IPS DF 4.7 (cell line): ENCODE measurements at regions not wholly inside any gene's neighbourhood (a gene's known extent, or its start where the extent isn't known, plus 50 kb on each side); places are given as distances from the start of the nearest gene placed in this dataset.

Experiments used
- DNase-seq: peaks from one replicate; pipeline ENCODE4 v3.0.0-alpha.2; 2013; ENCODE audit warnings: low spot score; ENCODE audit errors: extremely low read depth

DNA sequence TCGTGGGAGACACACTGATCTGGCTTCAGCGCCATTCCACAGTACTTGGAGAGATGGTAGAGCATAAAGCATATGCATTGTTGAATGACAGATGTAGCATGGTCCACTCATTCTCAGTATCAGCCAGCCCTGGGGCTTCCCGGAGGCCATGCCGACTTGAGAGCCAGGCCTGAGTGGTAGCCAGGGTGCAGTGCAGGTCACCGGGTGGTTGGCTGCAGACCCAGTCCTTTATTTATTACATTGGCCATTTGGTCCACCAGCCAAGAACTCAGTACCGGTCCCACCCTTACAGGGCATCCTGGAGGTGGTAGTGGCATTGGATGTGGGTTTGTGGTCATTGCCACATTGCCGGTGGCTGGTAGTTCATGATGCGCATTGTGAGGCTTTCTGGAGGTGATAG is 121.6 kb upstream of the RTL1 start:
- DNase-seq = no peak

DNA sequence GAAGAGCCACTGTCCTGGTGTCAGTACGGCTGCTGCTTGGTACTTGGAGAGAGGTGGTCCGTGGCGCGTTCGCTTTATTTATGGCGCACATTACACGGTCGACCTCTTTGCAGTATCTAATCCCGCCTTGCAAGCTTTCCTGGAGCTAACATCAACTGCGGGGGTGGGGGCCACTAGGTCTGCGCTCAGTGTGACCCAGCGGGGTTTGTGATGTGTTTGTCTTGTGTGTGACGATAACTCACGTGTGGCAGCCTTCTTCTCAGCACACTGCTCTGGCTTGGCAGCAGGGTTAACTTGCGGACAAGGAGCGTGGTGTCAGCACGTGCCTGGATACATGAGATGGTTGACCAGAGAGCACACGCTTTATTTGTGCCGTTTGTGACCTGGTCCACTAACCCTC is 122.2 kb upstream of the RTL1 start:
- DNase-seq = no peak

DNA sequence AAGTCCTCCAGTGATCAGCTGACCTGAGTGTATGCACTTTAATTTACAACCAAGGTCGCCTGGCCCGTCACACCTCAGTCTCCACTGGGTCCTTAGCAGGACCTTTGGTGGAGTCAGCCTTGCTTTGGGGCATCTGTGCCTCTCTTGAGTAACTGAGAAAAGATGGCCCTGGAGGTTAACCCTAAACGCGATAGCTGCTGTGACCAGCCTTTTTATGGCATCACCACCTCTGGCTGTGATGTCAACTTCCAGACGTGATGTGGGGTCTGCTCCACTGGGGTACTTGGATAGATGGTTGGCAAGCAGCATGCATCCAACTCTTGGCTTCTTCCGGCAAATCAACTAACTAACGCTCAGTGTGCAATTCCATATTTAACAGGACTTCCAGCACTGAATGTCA is 122.8 kb upstream of the RTL1 start:
- no peak for DNase-seq

DNA sequence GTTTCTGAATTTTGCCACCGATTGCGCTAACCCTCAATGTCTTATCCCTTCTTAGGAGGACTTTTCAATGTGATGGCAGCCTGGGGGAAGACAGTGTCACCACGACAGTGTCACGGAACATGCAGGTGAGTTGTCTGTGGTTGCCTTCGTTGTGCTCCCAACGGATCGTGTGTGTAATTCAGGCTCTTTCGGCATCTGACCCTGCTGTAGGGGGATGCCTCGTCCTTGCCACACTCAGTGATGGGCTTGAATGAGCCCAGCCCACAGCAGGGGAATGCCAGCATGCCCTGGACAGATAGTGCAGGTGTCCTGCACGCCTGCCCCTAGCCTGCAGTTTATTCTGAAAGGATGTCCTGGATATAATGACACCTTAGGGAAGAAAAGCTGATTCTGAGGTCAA is 123.8 kb upstream of the RTL1 start:
- DNase-seq = no peak

DNA sequence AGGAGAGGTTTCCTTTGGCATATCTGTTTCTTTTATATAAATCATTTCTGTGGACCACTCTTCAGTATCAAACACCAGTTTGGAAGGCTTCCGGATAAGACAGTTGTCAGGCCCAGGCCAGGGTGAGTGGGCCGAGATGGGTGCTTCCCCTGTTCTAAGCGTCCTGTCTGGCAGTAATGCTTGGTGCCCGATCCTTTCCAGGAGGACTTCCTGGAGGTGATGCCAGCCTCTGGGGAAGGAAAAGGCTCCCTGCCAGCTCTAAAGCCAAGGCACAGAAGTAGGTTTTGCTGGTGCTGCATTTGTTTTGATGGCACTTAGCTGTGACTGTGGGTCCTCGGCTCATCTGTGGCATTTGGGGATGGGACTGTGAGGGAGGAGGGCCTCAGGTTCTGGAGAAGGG is 124.4 kb upstream of the RTL1 start:
- DNase-seq = no peak

DNA sequence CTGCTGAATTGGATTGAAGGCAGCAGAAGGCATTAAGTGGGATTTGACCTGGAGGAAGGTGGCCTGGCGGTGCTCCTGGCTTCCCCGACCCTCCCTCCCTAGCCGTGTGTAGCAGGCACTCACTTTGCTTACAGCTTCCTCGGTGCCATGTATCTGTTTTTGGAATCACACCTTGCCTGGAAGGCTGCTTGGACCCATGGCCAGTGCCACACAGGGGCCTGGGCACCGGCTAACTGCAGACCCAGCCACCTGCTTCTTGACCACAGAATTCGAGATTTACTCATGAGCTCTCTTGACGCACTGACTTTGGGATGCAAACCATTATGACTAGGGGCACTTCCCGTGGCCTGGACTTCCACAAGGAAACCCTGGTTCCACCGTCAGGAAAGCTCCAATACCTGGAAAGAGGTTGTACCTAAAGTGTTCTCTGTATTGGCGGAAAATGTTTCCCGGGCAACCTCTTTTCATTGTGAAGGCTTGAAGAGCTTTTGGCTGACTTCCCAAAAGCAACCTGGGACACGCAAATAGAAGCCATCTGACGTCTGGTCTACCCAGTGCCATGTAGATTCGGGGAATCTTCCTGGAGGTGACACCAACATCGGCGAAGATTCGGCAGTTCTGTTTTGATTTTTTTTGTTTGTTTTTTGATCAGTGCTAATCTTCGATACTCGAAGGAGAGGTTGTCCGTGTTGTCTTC is 125.6 kb upstream of the RTL1 start:
- no peak for DNase-seq

DNA sequence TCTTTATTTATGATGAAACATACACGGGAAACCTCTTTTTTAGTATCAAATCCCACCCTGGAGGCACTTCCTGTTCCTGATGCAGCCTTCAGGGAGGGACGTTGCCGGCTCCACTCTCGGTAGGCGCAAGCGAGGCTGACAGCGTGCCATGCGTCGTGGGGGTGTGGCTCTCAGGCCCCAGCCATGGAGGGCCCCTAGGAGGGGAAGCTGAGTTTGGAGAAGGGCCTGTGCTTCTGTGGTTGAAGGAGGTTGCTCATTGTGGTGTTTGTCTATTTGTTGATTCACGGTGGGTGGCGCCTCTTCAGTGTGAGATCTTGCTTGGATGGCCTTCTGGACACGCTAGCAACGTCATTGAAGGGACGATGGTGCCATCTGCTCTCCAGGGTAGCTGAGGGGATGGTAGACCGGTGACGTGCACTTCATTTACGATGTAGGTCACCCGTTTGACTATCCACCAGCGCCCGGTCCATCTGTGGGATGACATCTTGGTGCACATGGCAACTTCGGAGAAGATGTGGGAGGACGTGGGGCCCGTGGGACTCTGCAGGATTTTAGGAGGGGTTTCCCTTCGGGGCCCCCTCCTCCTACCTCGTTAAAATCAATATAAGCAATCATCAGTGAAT is 126.3 kb upstream of the RTL1 start:
- DNase-seq = no peak

DNA sequence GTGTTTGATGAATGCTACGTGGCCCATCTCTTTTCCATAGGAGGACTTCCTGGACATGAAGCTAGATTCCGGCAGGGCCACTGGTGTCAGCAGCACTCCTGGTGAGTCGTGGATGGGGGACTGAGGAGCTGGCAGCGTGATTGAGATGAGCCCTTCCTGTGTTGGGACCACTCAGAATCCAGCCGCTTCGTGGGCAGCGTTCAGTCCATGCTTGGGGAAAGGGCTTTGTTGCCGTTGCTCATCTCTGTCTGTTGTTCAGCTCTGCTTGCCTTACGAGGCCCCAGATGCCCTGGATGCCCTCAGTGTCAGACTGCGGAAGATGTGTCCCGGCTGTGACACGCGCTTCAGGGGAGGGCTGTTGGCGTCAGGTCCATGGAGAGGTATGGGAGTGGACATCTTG is 127.1 kb upstream of the RTL1 start:
- no peak for DNase-seq

DNA sequence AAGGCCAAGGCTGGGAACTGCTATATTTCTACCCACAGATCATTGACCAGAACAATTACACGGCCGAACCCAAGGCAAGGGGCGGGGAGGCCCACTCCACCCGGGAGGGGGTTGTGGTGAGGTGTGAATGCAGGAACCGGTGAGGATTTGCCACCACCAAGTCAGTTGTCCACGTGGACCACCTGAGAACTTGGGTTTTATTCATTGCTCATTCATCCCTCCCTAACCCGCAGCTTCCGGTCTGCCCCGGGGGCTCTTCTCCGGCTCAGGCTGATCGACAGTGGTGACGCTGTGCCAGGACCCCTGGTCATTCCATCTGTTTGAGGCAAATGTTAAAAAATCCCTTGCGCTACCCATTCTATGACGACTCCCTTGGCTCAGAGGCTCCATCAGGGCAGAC is 127.7 kb upstream of the RTL1 start:
- no peak for DNase-seq

DNA sequence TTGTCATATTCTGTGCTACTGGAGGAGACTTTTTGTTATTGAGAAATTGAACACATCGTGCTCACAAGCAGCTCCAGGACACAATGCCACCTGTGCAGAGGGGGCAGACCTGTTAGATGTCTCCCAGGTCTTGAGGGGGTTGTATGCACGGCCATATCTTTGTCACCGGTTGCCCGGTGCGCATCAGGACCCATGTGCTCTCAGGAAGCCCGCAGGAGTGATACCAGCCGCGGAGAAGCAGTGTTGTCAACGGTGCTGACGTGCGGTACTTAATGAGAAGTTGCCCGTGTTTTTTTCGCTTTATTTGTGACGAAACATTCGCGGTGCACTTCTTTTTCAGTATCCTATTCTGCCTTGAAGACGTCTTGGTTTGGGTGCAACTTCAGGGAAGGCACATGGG is 128.2 kb upstream of the RTL1 start:
- no peak for DNase-seq

DNA sequence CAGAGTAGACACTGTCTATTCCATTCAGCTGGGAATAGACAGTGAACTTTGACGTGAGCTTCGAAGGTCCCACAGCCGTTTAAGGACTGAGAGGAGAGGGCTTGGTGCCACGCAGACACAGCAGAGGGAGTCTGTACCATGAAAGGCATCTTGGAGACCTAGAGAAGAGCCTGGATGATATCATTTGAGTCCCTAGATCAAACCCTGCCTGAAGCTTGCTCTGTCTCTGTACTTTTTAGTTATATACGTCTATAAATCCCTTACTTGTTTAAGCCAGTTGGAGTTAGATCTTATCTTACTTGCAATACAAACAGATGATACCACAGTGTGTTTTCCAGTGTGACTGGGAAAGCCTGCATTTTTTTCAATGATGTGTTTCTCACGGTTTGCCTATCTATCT is 128.9 kb upstream of the RTL1 start:
- DNase-seq = no peak

DNA sequence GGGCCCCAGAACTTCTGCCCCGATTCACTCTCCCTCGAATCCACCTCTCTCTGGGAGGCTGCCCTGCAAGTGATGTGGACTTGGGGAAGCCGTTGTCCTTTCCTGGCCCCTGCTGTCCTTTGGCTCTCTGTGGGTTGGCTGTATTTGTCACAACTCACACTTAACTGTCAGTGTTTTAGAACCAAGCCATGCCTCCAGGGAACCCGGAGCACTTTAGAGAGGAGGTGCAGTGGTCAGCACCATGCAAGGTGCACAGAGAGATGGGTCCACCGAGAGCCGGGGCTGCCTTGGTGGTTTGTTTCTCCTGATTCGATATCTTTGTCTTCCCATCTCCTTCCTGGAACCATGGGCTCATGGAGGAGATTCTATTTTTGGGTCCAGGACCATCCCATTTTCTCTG is 129.5 kb upstream of the RTL1 start:
- DNase-seq = no peak

DNA sequence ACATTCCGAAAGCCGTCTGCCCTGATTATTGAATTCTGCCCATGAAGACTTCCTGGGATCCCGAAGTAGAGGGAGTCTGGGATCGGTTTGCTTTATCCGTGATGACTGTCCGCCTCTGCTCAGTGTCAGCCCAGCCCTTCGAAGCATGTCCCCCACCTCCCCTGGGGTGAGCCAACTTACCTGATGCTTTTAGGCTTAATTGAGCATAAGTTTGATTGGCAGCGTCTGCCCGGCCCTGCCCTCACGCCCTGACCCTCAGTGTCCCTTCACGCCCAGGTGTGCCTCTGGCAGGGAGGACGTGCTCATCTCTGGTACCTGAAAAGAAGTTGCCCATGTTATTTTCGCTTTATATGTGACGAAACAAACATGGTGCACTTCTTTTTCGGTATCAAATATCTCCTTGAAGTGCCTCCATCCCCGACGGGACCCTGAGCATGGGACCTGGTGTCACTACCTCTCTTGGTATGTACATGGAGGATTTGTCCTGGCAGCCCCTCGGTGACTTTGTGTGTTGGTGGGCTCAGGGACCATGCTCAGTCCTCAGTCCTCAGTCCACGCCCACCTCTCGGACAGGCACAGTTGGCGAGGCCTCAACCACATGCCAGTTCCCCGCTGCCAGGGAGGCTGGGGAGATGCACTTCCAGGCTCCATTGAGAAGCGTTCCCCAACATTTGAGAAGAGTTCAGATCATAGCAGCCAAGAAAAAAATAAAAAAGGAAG is 130.1 kb upstream of the RTL1 start:
- no peak for DNase-seq

DNA sequence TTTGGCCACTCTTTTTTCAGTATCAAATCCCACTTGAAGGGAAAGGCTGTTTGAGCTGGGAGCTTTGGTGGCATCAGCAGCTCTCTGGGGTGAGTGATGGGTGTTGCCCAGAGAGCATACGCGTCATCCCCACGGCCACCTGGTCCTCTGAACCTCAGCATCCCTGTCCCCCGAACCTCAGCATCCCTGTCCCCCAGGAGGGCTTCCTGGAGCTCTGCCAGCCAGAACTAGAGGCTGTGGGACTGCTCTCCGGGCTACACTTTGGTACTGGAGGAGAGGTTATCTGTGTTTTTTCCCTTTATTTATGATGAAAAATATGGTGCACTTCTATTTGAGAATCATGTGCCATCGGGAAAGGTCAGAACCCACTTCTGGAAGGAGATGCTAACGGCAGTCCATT is 131.5 kb upstream of the RTL1 start:
- DNase-seq = no peak

DNA sequence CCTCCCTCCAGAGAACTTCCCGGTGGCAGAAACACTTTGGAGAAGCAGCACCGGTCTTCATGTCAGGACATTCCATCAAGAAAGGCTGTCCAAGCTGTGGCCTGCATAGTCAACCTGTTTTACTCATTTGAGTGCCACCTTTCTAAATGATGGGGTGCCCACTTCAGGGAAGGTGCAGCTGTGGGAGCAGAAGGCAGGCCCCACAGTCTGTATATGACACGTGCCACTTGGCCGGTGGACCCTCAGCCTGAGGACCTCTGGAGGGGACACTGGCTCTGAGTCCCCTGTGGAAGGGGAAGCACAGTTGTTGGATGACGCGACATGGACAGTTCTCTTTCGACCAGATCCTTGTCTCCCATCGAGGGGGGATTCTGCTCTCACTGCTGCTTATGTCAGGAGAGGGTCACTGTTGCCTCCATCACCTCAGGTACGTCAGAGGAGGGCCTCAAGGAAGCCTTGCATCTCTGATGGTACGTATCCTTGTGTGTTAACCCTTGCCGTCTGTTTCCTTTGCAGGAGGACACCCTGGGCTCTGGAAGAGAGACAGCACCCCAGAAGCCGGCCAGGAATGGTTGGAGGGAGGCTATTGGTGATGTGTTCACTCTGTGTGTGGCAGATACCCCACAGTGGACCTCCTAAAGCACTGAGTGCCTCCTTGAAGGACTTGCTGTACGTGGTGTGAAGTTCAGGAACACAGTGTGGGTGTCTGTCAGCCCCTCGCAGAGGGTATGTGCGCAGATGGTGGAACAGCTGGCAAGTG is 132.1 kb upstream of the RTL1 start:
- DNase-seq = no peak

DNA sequence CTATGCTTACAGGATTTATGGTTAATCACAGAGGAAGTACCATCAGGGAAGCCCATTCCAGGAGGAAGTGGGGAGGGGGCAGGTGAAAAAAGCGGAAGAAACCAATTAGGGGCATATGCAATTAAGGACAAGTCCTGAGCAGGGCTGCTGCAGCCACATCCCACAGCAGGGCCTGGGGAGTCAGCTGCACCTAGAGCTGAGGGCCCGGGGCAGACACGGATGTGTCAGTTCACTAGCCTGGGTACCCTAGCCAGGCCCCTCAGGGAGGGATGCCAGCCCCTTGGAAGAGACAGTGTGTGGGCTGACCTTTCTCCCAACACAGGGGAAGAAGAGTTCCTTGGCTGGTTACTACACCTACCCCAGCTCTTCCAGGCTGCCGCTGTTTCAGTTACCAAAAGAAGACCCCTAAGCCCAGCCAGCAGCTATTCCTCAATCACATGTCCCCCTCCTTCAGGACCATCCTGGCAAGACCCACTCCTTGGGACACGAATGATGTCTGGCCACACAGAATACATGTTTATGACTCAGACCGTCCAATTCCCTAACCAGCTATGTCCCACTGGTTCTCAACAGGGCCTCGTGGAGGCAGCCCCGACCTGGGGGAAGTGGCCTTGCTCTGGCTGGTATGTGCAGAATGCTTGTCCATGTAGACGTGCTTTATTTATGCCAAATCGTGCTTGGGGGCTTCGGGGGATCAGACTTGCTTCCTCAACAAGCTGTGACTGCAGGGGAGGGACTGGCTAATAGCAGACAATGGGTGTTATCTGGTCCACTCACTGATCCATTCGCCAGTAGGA is 133.7 kb upstream of the RTL1 start:
- no peak for DNase-seq

DNA sequence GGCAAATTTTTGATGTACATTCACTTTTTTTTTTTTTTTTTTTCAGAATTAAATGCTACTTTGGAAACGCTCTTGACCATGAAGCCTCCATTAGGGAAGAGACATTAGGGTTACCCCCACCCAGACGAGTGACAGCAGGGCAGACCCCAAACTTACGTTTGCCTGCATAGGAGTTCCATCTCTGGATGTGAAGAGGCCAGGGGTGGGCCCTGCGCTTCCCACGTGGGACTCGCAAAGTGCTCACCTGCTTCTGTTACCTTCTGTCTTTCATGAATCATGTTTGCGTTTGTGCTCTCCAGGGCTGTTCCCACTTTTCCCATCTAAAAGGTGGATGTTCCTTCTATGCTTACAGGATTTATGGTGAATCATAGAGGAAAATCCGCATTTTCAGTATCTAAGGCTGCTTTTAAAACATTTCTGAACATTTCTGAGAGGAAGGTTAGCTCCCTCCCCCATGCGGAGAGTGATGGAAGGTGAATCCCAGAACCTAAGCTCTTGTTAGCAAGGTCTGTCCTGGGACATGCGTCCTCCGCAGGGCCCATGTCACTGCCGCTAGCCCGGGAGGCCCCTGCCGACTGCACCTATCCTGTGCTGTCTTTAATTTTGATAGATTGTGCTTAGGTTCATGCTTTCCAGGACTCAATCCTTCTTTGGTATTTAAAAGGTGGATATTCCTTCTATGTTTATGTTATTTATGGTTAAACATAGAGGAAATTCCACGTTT is 135.7 kb upstream of the RTL1 start:
- no peak for DNase-seq

DNA sequence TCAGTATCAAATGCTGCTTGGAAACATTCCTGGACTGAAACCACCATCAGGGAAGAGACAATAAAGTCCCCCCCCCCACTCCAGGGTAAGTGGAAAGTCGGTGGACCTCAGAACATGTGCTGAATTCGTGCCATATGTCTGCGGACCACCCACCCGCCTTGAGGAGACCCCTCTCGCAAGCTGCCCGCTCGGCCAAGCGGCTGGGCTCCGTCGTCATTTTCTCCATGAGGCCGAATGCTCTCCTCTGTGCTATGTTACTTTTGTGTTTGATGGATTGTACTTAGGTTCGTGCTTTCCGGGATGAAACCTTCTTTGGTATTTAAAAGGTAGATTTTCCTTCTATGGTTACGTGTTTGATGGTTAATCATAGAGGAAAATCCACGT is 136.2 kb upstream of the RTL1 start:
- no peak for DNase-seq

DNA sequence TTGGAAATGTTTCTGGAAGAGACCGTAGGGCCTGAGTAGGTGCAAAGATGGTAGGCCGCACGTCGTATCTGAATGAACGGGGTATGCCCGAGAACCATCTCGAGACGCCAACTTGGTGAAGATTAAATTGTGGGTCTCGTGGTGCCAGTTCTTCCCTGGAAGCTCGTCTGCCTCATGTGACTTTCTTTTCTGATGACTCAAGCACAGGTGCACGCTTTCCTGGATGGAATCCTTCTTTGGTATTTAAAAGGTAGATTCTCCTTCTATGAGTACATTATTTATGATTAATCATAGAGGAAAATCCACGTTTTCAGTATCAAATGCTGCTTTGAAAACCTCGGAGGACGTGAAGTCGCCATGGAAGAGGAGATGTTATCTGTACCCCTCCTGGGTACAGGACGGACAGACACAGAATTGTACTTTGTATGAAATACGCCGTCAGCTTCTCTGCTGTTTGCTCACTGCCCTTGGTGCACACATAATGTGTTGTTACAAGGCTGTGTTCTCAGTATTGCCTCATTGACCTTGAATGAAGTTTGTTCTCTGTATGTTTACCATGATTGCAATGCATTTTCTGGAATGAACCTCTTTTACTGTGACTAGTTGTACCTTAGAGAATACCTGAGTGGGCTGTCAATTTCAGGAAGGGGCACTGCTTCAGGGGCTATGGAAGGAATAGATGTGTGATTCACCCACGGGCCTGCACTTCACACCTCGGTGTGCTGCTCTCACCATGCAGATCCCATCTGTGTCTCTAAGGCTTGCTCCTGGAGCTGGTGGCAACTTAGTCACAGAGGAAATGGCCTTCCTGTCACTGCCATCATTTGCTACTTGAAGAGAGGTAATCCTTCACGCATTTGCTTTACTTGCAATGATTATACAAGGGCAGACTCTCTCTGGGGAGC is 137.3 kb upstream of the RTL1 start:
- no peak for DNase-seq

DNA sequence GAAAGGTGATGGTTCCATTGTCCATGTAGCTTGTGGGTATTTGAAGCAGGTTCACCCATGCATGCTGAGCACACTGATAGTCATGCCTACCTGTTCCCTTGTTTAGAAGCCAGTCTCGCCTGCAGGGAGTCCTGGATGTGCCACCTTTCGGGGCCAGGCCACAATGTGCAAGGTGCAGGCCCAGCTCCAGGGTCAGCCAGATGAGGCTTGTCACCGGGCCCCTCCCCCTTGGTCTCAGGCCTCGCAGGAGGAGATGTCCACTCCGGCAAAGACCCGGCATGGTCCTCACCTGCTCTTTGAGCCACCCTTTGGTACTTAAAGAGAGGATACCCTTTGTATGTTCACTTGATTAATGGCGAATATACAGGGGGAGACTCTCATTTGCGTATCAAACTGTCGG is 140.4 kb upstream of the RTL1 start:
- DNase-seq = no peak
